CD4-positive, alpha-beta T cell treated with Interleukin-6 at 100 ng/mL for 8 hours (primary cell): ENCODE measurements at regions not wholly inside any gene's neighbourhood (a gene's known extent, or its start where the extent isn't known, plus 50 kb on each side); places are given as distances from the start of the nearest gene placed in this dataset.
A peak's percentile ranks its signal among the peaks of the same experiment; 100 is the strongest.

Experiments
- DNase-seq: peaks from one replicate; pipeline ENCODE4 v3.0.0-alpha.2; 2020; ENCODE audit warnings: mixed read lengths, low spot score

DNA sequence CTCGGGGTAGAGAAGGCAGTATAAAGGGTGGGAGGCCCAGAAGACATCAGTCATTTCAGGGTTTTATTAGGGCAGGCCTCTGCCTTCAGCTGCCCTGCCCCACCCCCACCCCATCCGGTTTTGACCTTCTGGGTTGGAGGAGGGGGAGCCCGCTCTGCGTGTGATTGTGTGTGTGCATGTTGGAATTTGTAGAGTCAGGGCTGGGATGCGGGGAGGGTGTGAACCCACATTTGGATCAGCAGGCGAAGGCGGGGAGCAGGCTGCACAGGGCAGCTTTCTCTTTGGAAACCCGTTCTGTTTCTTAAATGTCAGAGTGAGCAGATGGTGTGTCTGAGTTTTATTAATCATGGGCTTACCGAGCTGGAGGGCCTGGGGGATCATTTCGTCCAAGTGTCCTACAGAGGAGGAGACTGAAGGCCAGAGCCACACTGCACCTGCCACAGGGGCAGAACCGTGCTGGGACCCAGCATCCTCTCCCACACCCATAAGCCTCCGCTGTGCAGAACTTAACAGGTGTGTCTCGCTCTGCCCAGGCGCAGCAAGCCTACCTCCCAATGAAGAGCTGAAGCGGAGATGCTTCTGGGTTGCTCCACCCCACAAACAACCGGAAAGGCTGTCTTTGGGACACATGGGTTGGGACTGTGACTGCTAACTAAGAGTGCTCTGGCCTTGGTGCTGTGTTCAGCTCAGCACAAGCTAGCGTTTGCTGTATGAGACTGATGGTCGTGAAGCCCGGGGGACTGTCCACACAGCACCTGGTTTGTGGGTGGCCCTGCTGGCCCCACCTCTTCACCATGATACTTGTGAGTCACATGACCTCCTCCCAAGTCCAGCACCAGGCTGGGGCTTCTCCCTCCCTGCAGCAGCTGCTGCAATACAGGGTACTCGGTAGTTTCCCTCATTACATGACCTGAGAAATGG, 70.9 kb upstream of the GSE1 start:
- DNase-seq: no peak

DNA sequence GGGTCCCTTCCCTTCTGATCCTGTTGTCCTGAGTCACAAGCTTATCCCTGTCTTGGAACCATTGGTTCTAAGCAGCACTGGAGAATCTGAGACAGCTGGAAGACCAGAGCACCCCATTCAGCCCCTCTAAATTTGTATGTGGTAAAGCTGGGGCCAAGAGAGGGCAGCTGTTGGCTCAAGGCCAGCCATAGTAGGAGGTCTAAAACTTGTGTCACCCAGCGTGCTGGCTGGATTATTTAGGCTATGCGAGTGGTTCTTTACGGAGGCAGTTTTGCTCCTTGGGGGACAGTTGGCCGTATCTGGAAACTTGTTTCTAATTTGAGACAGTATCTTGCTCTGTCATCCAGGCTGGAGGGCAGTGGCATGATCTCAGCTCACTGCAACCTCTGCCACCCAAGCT, 69.6 kb upstream of the GSE1 start:
- DNase-seq: no peak

DNA sequence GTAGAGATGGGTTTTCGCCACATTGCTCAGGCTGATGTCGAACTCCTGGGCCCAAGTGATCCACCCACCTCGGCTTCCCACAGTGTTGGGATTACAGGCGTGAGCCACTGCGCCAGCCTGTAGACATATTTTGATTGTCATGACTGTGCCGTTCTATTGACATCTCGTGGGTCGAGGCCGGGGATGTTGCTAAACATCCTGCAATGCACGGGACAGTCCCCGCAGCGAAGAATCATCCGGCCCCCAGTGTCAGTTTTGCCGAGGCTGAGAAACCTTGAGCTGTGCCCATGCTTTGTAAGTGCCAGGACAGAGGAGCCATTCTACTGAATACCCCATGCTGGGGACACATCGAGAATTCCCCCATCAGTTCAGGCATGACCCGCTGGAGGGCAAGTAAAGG, 69.1 kb upstream of the GSE1 start:
- DNase-seq: no peak

DNA sequence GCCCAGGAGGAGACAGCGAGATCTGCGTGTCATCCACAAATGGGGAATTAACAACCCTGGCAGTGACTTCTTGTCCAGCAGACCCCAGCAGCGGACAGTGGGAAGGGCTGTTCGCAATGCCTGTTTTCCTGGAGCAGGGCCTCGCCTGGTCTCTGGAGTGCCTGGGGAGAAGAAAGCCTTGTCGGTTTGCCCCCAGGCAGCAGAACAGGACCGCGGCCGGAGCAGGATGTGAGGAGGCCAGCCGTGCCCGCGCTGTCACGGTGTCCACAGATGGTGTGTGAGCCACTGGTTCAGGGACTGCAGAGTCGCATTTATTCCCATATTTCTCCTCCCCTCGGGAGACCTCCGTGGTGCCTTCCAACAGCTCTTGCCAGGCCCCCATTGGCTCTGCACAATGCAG, 68.5 kb upstream of the GSE1 start:
- no peak for DNase-seq

DNA sequence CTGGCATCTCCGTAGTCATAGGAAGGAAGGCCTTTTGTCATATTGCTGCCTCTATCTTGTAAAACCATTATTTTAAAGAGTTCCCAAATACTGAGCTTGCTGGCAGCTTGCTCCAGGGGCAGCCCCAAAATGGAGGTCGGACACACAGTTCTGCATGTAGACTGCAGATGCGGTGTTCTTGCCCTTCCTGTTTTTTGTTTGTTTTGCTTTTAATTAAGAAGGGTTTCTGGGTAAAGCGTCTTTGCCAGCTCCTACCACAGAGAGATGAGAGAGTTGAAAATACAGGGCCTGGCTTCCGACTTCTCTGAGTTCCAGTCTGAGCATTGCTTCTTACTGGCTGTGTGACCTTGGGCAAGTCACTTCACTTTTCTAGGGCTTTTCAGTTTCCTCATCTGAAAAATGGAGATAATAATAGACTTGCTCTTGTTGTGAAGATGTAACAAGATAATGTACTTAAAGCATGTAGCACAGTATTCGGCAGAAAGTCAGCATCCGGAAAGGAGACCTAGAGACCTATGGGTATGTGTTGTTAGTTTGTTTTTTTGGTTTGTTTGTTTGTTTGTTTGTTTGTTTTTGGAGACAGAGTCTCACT, 67.8 kb upstream of the GSE1 start:
- DNase-seq: no peak

DNA sequence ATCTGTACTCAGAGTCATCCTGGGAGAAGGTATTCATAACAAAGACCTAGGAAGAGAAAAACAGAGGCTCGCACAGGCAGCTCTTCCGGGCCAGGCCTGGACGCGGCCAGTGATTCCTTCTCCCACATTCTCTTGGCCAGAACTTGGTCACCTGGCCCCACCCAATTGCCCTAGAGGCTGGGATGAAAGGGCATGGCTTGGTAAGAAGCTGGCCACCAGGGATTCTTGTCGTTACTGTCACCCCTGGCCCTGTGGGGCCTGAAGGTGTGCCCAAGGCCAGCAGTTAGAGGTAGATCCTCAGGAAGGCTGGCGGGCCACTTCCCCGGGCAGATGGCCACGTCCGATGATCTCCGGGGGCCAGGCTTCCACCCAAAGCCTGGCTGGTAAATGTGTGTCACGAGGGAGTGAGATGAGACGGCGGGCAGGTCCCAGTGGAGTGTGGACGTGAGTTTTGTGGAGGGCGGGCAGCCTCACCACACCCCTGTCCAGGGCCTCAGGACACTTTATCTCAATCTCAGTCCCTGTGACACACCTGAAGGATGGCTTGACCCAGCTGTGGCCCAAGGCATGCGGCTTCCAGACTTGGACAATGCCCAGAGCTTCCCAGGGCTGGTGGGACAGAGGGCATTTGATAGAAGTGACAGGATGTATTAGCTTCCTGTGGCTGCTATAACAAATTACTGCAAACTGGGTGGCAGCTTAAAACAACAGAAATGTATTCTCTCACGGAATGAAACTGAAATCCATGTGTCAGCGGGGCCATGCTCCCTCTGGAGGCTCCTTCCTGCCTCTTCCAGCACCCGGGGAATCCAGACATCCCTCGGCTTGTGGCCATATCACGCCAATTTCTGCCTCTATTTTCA, 66.3 kb upstream of the GSE1 start:
- no peak for DNase-seq

DNA sequence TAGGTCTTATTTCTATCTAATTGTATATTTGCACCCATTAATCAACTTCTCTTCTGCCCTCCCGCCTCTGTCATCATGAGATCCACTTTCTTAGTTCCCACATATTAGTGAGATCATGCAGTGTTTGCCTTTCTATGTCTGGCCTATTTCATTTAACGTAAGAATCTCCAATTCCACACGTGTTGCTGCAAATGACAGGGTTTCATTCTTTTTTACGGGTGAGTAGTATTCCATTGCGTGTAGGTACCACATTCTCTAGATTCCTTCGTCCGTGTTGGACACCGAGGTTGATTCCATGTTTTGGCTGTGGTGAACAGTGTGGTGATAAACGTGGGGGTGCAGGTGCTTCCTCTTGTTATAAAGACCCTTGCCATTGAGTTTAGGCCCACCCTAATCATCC, 64.7 kb upstream of the GSE1 start:
- DNase-seq: no peak

DNA sequence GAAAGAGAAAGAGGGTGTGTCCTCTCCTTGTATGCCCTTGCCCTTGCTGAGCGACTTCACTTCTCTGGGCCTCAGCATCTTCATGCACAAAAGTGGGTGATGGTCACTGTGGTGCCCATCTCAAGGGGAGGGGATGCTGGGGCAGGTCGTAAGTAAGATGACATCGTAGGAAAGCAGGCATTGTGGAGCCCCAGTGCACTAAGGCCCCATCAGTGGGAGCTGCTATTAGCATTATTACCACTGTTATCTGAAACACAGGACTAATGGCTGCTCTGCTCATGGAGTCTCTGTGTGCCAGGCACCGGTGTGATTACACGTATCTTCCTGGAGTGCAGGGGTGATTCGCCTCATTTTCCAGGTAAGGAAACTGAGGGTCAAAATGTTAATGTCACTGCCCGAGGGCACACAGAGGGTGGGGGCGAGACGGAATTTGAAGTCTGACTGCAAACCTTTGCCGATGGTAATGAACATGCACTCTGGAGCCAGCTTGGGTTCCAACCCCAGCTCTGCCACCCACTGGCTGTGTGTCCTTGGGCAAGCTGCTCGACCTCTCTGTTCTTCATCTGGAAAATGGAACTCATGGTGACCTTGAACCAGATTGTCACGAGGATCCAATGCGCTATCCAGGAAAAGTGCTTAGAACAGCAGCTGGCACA, 63.2 kb upstream of the GSE1 start:
- DNase-seq: no peak

DNA sequence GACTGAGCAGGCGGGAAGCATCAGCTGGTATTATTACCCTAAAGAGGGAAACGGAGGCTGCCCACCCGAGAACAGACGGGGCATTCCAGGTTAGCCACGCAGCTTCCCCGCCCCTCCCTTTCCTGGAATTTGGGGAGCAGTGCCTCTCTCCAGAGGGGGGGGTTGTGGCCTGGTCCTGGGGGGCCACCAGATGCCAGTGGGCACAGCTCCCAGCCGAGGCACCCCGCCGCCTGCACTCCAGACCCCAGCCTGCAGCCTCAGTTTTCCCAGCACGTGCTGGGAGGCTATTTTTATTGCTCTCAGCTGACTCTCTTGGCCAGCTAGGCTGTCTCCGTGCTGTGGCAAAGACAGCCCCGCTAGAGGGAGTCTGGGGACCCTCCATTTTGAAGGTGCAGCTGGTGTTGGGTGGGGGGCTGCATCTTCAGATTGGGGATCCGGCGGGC, 62.7 kb upstream of the GSE1 start:
- no peak for DNase-seq

DNA sequence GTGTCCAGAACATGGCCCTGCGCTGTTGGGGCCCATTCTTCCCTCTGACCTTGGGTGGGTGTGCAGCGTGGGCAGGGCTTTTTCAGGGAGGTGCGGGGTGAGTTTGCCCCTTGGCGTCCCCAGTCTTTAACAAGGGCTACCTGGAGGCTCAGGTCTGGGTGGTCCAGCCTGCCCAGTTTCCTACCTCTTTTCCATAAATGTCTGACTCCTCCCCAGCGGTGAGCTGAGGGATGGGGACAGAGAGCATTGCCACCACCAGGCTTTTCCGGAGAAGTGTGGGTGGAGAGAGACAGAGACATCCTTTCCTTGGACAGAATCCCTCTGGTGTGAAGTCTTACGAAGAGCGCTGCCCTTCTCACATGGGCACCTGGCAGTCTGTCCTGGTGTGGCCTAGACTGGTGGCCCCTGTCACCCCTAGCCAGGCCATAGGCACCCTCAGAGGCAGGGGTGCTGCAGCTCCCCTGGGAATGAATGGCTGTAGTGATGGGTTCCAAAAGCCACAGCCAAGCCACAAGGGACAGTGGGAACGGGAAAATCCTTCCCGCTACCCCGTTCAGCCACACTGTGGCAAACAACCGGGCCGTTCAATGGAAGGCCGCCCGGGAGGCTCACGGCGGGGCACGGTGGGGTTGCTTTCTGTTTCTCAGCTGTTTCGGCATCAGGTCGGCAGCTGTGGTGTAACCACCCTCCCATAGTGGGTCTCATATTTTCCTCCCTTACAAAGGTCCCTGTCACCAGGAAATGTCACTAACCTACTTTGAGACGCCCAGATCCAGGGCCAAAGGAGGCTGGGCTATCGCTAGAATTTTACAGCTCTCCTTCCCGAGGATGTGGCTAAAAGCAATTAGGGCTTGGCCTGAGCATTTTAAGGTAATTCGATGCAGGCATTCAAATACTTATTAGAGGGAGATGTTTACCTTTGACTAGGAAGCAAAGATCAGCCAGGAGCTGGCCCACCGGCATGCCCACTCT, 61.9 kb upstream of the GSE1 start:
- DNase-seq: no peak

DNA sequence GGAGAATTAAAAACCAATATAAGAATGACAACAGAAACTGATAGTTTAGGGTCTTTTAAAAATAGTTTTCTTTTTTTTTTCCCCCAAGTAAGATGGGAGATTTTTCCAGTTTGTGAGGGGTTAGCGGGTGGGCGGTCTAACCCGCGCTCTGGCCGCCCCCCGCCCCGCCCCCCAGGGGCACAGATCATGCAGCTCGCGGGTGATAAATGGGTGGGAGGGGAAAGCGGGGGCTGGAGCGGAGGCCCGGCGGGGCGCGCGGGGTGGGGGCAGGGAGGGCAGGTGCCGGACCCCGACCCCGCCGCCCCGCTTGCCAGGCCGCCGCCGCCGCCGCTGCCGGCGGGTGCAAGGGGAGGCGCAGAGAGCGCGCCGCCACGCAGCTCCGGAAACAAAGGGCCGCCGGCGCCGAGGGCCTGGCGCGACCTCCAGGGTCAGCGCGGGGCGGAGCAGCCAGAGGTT, 60.1 kb upstream of the GSE1 start:
- no peak for DNase-seq

DNA sequence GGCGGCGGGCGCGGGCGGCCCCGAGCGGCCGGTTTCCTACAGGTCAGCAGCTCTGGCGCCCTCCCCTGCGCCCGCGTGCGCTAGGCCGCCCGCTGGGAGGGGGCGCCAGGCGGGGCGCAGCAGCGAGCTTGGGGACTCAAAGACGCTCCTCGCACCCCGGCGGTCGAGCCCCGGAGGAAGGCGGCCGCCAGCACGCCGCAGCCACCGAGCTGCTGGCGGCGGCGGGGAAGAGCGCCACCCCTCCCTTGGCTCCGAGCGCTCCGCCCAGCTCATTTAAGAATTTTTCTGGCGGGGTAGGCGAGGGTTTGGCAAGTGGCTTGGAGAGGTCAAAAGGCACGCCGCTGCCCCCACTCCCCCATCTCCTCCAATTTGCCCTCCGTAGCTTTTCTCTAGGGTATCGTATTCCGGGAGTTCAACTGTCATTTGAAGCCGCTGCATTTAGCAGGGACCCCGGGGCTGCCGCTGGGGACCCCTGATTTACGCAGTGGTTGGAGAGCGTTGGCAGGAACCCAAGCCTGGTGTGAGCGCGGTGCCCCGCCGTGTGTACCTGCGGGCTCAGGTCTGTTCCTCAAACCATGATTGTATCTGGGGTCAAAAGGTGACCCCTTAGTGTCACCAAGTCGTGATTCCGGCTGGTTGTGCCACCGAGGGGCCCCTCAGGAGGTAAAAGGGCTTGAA, 59.5 kb upstream of the GSE1 start:
- peak; percentile 38 for DNase-seq

DNA sequence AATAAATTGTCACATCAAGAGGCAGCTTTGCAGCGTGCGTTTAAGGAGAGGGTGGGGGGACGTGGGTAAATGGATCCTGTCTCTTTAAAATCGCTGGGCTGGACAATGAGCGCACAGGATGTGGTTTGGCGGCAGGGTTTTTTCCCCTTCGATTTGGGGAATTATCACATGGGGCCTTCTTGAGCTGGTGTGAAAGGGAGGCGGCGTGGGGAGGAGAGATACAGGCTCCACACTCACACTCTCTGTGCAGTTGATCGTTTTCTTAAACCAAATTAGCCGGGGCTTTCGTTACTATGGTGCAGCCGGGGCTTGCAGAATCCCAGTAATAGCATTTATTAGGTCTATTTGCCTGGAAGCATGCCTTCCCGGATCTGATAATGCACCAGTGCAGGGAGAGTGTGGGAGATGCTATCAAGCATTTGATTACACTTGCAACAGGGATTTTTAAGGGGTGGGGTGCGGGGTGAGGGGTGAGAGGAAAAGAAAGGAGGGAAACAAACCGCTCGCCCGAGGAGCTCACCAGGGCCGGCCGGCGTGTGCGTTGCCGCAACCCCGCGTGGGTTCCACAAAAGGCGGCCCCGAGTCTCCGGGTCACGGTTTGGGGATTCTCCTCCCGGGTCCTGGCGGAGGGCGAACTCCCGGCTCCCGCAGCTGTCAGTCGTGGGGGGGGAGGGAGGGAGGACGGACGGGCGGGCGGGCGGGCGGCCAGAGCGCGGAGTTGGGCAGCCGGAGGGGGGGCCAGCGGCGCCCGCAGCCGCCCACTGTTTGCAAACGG, 58.8 kb upstream of the GSE1 start:
- peak; percentile 76 for DNase-seq

DNA sequence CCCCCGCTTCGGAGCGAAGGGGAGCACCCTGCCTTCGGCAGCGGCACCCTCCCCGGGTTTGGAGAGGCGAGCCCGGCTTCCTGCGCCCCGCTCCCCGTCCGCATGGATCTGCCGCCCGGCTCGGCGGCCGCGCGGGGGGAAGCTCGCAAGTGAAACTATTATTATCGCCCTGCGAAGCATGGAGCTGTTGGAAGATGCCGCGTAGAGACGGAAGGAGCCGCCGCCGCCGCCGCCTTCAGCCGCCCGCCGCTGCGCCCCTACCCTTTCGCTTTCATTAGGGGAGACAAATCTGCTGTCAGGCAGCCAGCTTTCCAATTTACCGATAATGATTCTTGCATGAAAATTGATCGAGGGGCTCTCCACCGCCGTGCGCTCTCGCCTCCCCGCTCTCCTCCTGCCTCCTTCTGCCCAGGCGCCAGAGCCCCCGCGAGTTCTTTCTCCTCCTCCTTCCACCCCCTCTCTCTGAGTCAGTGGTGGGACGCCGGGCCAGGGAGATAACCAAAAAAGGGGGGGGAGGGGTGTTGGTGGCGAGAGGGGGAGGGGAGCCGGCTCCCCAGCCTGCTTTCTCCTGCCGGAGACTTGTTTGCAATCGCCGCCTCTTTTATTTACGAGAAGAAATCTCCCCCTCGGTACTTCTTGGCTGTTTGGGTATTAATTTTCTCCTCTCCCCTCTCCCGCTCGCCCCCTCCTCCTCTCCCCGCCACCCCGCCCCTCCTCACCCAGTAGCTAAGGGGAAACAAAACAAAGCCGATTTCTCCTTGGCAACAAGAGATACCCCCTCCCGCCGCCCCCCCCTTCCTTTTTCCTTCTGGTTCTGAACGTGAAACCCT, 58.0 kb upstream of the GSE1 start:
- peak; percentile 50 for DNase-seq

DNA sequence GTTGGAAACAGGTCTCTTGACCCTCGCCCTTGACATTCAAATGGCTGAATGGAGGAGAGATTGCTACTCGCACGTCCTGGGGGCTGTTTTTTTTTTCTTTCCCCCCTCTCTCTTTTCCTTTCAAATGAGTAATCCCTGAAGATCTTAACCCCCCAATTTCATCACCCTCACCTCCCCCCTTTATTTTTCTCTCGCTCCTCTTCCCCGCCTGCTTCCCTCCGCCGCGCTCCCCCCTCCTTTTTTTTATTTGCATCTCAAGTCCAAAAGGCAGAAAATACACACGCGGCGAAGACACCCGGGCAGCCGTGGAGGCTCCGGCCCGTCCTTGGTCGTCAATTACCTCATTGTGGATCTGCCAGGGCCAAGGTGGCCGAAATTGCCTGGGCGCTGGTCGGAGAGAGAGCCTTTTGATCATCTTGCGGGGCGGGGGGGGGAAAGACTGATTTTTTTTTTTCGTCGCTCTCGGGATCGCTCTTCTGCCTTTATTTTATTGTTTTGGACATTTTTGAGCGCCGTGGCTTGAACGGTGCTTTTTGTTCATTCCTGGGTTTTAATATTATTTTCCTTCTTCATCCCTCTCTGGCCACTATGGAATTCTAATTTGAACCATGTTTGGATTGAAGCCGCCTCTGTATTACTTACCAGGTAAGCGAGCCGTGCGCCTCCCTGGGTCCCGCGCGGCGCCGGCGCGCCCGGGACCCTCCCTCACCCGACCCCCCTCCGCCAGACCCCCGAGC, 57.2 kb upstream of the GSE1 start:
- no peak for DNase-seq

DNA sequence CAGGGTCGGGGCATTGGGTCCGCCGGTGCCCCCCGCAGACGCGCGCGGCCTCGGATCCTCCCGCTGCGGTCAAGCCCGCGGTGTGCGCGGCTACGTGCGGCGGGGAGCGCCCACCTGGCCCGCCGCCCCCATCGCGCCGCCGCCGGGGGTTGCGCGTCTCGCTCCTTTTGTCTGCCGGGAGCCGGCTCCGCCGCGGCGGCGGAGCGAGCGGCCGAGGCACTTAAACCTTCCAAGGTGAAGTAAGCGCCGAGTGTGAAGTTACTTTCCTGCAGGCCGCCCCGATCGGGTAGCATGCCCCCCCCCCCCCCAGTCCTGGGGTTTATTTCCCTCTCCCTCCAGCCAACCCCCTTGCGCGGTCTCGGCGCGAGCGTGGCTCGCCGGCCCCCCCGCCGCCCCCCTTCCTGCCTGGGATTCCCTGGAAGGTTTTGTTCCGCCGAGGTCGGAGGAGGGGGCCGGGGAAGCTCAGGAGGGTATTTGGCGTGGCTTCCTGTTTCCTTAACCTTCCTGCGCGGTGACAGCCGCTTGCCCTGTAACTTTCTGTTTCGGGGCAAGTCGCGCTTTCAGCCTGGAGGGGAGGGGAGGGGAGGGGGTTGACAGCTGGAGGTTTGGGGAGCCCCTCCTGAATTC, 56.6 kb upstream of the GSE1 start:
- peak; percentile 59 for DNase-seq
